Hepatic stellate cell (primary cell): ENCODE measurements at regions not wholly inside any gene's neighbourhood (a gene's known extent, or its start where the extent isn't known, plus 50 kb on each side); places are given as distances from the start of the nearest gene placed in this dataset.
"Not testable (repeated sequence)": the region's sequence is repeated elsewhere in the genome, so short reads cannot be mapped to it uniquely, and the experiment has no call there.

Source experiments
- DNase-seq: peaks from one replicate; pipeline ENCODE4 v3.0.0; 2011; ENCODE audit warnings: low spot score

DNA sequence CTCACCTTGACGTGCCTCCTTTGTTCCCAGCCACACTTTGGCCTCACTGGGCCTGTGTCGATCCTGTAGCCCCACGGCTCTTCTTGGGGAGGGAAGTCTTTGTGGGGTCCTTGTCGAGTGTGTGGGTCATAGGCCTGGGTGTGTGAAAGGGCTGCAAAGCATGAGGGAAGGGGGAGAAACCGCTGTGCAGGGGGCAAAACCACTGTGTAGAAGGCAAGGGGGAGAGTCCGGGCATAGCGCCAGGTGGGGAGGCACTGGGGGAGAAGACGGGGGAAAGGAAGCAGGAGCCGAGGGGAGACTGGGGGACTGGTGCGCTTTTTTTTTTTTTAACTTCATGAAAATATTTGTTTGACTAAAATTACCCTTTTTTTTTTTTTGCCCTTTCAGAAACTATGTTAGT lies 65.1 kb upstream of the RASD2 start:
- DNase-seq, result no peak

DNA sequence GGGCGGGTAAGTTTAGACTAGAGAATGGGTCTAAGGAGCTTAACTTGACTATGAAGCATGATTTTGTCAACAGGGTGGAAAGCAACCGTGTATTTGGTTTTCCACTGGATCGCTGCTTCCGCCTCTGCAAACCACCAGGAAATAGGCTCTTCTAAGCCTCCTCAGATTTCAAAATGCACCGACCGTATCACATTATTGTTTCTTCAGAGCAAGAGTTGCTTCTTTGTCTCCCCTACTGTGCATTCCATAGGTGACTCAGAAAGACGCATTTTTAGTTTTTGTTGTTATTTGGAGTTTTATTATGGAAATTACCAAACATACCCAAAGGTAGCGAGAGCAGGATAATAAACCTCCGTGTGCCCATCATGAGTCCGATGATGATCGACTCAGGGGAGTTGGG lies 64.3 kb upstream of the RASD2 start:
- no peak for DNase-seq

DNA sequence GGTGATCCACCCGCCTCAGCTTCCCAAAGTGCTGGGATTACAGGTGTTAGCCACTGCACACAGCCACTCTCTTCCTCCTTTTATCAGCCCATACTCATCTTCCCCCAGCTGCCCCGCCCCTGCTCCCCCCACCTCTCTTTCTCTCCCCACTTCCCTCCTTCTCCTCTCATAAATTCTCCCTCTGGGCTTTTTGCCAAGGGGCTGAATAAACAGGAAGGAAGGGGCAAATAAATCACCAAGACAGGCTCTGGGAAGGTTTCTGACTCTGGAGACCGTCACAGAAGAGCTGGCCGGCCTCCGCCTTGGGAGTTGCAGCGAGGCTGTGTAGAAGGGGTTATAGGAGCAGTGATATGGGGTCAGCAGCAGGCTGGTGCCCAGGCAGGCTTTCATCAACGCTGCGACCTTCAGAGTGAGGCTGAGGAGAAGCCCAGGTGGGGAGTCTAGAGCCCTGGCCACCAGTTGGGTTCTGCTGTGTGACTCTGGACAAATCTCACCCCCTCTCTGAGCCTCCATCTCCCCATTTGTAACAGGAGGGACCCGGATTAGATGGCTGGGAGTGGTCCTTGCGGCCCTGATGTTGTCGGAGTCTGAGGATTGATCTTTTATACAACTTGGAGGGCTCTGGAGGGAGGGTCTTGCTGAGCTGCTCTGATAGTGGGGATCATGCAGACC lies 62.6 kb upstream of the RASD2 start:
- DNase-seq, result peak; percentile 72

DNA sequence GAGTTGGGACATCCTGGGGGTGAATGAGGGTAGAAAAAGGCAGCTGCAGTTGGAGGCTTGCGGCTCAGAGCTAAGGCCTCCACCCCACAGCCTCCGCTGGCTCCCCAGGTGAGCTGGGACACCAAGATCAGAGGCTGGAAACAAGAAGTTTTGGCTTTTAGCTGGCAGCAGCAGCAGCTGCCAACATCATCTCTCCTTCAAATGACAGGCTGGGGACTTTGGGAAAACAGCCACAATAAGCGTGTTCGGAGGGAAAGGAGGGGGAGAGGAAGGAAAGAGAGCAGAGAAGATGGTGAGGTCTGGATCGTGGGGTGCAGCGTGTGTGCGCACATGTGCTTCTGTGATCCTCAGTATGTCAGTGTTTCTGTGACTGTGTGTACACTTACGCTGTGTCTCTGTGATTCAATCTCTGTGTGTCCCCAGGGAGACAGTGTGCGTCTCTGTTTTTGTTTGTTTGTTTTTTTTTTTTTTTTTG lies 62.0 kb upstream of the RASD2 start:
- DNase-seq, result no peak

DNA sequence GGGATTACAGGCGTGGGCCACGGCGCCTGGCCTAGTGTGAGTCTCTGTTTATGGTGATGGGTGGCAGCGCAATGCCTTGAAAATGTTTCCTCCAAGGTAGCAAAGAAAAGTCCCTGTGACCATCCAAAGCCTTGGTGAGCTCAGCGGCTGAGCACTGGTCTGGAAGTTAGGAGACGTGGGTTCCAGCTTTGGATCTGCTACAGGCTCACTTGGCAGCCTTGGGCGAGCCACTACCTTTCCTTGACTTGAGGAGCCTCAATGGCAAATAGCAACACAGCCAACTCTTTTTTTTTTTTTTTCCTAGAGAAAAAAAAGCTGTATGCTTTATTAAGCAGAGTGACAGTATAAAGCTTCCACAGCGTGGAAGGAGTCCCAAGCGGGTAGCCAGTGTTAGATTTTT lies 61.3 kb upstream of the RASD2 start:
- no peak for DNase-seq

DNA sequence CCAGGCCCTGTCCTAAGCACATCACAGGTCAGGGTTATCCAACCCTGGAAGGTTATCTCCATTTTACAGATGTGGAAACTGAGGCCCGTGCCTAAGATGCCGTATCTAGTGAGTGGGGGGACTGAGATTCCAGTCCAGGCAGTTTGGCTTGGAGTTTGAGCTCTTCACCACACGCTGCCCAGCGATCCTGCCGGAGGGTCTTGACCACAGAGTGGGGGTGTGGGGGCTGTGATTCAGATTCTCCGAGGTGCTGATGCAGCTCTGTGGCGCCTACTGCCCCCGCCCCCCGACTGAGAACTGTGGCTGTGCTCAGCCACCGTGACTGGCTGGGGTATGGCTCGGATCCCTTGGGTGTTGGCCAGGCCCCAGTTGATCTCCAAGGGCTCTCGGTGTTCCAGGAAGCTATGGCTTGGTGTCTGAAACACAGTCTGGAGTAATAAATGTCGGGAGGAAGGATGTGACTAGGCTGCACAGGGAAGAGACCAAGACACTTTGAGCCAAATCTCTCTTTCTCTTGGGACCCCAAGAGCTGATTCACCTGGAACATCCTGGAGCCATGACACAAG lies 60.6 kb upstream of the RASD2 start:
- DNase-seq, result peak; percentile 28

DNA sequence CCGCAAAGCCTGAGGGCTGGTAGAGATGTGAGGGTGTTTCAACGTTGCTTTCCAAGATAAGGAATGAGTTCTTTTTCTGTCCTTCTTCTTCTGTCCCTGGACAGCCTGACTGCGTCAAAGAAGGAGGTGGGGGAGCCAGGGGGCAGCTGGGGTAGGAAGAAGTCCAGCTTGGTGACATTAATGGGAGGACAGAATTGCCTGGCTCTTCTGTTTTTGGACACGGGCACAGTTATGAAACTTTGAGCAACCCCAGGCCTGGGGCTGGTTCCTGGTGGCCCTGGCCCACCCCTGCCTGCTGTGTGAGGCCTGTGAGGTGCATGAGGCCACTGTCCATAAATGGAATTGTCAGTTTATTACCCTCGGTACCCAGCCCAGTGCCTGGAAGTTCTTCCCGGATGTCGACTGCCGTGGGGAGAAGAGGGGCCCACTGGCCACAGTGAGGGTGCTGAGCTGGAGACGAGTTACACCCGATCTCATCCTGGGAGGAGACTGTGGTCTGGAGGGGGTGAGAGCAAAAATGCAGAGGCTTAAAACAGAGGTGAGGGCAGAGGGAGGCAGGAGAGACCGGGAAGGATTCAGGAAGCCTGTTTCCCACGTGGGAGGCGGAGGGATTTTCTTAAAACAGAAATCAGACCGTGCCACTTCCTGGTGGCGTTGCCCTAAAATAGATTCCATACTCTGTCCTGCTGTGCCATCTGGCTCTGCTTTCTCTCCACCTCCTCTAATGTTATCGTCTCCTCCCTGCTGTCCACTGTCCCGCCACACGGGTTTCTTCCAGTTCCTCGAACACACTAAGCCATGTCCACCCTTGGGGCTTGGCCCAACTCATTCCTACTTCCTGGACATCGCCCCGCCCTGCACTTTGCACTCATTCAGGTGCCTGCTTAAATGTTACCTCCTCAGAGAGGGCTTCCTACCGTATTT lies 59.7 kb upstream of the RASD2 start:
- DNase-seq, result no peak

DNA sequence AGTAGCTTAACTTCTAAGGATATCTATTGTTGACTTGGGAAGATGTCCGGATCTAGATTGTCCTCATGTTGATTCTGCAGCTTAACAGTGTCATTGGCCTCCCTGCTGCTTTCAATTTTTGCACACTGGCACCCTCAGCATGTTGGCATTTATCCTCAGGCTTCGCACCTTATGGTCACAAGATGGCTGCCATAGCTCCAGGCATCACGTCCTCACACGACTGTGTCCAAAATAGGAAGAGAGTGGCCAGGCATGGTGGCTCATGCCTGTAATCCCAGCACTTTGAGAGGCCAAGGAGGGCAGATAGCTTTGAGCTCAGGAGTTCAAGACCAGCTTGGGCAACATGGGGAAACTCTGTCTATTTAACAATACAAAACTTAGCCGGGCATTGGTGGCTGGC lies 58.3 kb upstream of the RASD2 start:
- no peak for DNase-seq

DNA sequence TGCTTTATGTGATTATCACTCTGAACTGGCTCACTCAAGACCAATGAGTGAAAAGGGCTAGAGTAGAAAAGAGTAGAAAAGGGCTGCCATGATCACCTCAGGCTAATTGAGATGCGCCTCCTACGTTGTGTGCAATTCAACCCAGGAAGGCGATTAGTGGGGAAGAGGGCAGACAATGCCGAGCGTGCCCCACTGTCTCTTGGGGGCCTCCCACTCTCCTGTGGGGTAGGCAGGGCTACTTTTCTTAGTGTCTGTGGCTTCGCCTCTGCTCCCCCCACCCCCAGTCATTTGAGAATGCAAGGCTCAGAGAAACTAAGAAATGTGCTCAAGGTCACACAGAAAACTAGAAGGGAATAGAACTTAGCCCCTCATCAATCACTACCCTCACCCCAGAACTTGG lies 57.7 kb upstream of the RASD2 start:
- DNase-seq, result no peak

DNA sequence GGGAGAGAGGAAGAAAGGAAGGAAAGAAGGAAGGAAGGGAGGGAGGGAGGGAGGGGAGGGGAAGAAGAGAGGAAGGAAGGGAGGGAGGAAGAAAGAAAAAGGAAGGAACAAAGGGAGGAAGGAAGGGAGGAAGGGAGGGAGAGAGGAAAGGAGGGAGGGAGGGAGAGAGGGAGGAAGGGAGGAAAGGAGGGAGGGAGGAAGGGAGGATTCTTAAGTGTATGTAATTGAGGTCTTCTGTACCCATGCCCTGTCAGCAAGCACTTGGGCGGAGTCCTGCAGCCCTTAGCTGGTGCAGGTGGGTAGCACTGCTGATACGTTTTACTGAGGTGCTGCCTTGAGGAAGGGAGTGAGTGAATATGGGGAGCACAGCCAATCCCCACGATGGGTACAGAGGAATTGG lies 56.9 kb upstream of the RASD2 start:
- no peak for DNase-seq

DNA sequence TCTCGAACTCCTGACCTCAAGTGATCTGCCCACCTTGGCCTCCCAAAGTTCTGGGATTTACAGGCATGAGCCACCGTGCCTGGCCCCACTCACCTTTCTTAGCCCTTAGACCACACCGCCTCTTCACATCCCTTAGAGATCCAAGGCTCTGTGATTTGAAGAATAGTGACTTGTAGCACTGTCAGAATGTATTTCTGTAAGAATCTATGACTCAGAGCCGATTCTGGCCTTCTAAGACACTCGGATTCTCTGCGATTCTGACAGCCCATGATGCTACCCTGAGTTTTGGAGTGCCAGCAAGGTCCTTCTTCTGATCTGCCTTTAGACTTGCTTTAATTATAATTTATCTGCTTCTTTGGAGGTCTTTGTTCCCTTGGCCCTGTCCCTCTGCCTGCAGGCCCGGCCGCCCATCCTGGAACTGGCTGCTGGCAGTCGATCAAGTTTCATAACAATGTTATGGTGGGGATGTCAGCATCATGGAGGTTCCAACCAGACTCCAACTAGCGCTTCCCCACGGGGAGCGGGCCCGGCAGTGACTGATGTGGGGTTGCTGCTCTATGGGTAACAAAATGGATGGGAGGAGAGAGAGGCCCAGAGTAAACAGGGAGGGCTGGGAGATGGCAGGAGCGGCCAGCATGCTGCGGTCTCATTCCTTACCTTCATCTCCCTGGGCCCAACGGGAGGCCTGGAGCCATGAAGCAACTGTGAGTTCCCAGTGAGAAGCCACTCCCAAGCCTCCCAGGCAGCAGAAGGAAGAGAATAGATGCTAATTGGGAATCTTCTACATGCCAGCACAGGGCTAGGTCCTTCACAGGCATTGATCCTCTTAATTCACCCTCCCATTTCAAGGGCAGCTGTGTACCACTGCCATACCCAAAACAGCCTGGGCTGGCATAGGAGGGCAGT lies 55.7 kb upstream of the RASD2 start:
- no peak for DNase-seq

DNA sequence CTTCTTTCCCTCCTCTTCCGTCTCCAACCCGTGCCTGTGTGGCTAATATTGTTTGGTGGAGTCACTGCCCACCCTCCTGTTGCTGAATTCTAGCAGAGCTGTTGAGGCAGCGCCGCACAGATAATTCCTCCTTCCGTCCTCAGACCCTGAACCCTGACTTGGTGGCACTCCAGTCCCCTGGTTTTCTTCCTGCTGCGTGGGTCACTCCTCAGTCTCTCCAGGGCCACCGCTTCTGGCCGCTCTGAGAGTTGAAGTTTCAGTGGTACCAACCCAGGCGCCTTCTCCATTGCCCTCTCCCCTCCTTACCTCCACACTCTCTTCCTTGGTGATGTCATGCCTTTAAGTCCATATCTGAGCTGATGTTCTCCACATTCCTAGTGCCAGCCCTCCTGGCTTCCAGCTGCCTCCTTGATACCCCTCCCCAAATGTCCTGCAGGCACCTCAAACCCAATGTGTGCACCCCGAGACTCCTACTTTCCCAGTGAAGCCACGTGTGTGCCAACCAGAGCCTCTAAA lies 54.5 kb upstream of the RASD2 start:
- no peak for DNase-seq

DNA sequence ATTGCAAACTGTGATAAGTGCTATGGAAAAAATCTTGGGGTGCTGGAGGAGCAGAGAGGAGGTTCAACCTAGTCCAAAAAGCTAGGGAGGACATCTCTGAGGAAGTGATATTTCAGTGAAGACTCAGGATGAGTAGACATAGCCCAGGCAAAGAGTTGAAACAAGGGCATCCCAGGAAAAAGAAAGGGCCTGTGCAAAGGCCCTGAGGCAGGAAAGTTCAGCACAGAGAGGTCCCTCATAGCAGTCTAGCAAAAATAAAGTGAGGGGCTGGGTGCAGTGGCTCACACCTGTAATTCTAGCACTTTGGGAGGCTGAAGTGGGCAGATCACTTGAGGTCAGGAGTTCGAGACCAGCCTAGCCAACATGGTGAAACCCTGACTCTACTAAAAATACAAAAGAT lies 53.0 kb upstream of the RASD2 start:
- DNase-seq, result not testable (repeated sequence)

DNA sequence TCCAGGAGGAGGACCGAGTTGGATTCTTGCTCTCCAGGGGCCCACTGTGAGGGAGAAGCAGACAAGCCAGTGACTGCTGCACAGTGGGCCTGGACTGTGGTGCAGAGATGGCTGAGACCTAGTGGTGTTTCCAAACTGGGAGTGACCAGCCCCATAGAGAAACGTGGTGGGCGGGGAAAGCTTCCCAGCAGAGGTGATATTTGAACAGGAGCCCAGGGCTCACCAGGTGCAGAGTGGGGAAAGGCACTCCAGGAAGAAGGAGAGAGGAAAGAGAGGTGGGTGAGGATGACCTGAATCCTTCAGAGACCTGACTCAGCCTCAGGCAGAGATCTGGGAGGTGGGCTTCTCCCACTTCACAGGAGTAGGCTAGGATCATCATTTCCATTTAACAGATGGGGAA lies 52.1 kb upstream of the RASD2 start:
- DNase-seq, result no peak

DNA sequence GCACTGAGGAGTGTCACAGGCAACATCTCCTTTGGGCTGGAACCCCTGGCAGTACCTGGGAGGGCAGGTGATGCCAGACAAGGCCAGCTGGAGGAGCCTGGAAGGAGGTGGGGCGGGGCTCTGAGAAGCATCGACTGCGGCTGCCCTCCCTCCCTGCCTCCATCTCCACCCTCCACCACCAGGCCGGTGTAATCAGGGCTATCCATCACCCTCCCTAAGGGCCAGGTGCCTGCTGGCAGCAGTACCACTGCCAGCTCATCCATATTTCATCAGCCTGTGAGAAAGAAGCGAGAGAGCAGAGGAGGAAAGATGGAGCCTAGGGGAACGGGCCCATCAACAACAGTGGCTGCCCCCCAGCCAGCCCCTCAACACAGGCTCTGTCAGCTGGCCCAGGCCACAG lies 51.4 kb upstream of the RASD2 start:
- DNase-seq, result no peak
